H9 (cell line): ENCODE measurements at regions not wholly inside any gene's neighbourhood (a gene's known extent, or its start where the extent isn't known, plus 50 kb on each side); places are given as distances from the start of the nearest gene placed in this dataset.

ENCODE experiments used
- DNase-seq: peaks from one replicate; pipeline ENCODE4 v3.0.0-alpha.2; 2017
- H2AFZ ChIP-seq: one replicate; pipeline ENCODE4 v1.6.1; 2013; ENCODE audit warnings: mild to moderate bottlenecking, low read length, control low read depth, moderate library complexity
- H2AK5ac ChIP-seq: 2 replicates; pipeline ENCODE4 v1.6.1; 2013; ENCODE audit warnings: low read length, control low read depth, mixed read lengths; ENCODE audit not compliant: insufficient read length
- H2BK120ac ChIP-seq: one replicate; pipeline ENCODE4 v1.6.1; 2013; ENCODE audit warnings: low read depth, mild to moderate bottlenecking, low read length, control low read depth, inconsistent platforms; ENCODE audit not compliant: poor library complexity, severe bottlenecking
- H2BK12ac ChIP-seq: 2 replicates; pipeline ENCODE4 v1.6.1; 2013; ENCODE audit warnings: low read length, control low read depth, mixed read lengths, low read depth; ENCODE audit not compliant: insufficient read length
- H2BK15ac ChIP-seq: 2 replicates; pipeline ENCODE4 v1.6.1; 2013; ENCODE audit warnings: low read depth, low read length, control low read depth
- H2BK20ac ChIP-seq: one replicate; pipeline ENCODE4 v1.6.1; 2013; ENCODE audit warnings: low read depth, mild to moderate bottlenecking, low read length, control low read depth, inconsistent platforms; ENCODE audit not compliant: poor library complexity, severe bottlenecking
- H2BK5ac ChIP-seq: 2 replicates; pipeline ENCODE4 v1.6.1; 2013; ENCODE audit warnings: low read length, control low read depth, mixed read lengths; ENCODE audit not compliant: insufficient read length
- H3K14ac ChIP-seq: 2 replicates; pipeline ENCODE4 v1.6.1; 2013; ENCODE audit warnings: low read length, control low read depth; ENCODE audit not compliant: insufficient read depth
- H3K18ac ChIP-seq: 2 replicates; pipeline ENCODE4 v1.6.1; 2013; ENCODE audit warnings: low read depth, mild to moderate bottlenecking, mixed read lengths, low read length, control low read depth; ENCODE audit not compliant: insufficient read length
- H3K23ac ChIP-seq: 2 replicates; pipeline ENCODE4 v1.6.1; 2013; ENCODE audit warnings: low read length, control low read depth, mixed read lengths, low read depth; ENCODE audit not compliant: insufficient read length
- H3K23me2 ChIP-seq: 2 replicates; pipeline ENCODE4 v1.6.1; 2013; ENCODE audit warnings: low read depth, mild to moderate bottlenecking, mixed read lengths, low read length, control low read depth; ENCODE audit not compliant: insufficient read length, poor library complexity, severe bottlenecking
- H3K27ac ChIP-seq: 2 replicates; pipeline ENCODE4 v1.5.1; 2013; ENCODE audit warnings: low read length, control low read depth, mixed read lengths, low read depth; ENCODE audit not compliant: insufficient read length
- H3K27me3 ChIP-seq: 2 replicates; pipeline ENCODE4 v1.6.1; 2013; ENCODE audit warnings: low read length, control low read depth, inconsistent platforms; ENCODE audit not compliant: insufficient read depth
- H3K4ac ChIP-seq: 2 replicates; pipeline ENCODE4 v1.6.1; 2013; ENCODE audit warnings: low read depth, mild to moderate bottlenecking, control low read depth, inconsistent platforms, low read length, moderate library complexity
- H3K4me1 ChIP-seq: 2 replicates; pipeline ENCODE4 v1.6.1; 2013; ENCODE audit warnings: low read length, control low read depth, inconsistent platforms; ENCODE audit not compliant: insufficient read depth
- H3K4me2 ChIP-seq: 2 replicates; pipeline ENCODE4 v1.6.1; 2013; ENCODE audit warnings: low read length, control low read depth, mixed read lengths; ENCODE audit not compliant: insufficient read length, insufficient read depth
- H3K56ac ChIP-seq: 2 replicates; pipeline ENCODE4 v1.6.1; 2013; ENCODE audit warnings: low read depth, mild to moderate bottlenecking, mixed read lengths, low read length, control low read depth; ENCODE audit not compliant: insufficient read length
- H3K79me1 ChIP-seq: 2 replicates; pipeline ENCODE4 v1.6.1; 2013; ENCODE audit warnings: low read depth, mild to moderate bottlenecking, moderate library complexity, low read length, control low read depth, inconsistent platforms; ENCODE audit not compliant: insufficient read depth, poor library complexity, severe bottlenecking
- H3K79me2 ChIP-seq: 2 replicates; pipeline ENCODE4 v1.6.1; 2013; ENCODE audit warnings: low read length, control low read depth, inconsistent platforms; ENCODE audit not compliant: insufficient read depth
- H3K9ac ChIP-seq: 2 replicates; pipeline ENCODE4 v1.6.1; 2013; ENCODE audit warnings: low read length, control low read depth, mixed read lengths; ENCODE audit not compliant: insufficient read length; ENCODE audit errors: extremely low read depth
- H3K9me3 ChIP-seq: one replicate; pipeline ENCODE4 v1.6.1; 2013; ENCODE audit warnings: low read depth, low read length, inconsistent platforms; ENCODE audit not compliant: control insufficient read depth
- H3T11ph ChIP-seq: one replicate; pipeline ENCODE4 v1.6.1; 2013; ENCODE audit warnings: mild to moderate bottlenecking, low read length, control low read depth, inconsistent platforms
- H4K20me1 ChIP-seq: one replicate; pipeline ENCODE4 v1.6.1; 2013; ENCODE audit not compliant: control insufficient read depth, insufficient read length, insufficient read depth
- H4K5ac ChIP-seq: 2 replicates; pipeline ENCODE4 v1.6.1; 2013; ENCODE audit warnings: low read depth, mild to moderate bottlenecking, mixed read lengths, low read length, control low read depth; ENCODE audit not compliant: insufficient read length
- H4K8ac ChIP-seq: replicated peaks from 2 replicates; pipeline ENCODE4 v1.6.1; 2013; ENCODE audit warnings: low read length, control low read depth, mixed read lengths, low read depth; ENCODE audit not compliant: insufficient read length
- H4K91ac ChIP-seq: 2 replicates; pipeline ENCODE4 v1.6.1; 2013; ENCODE audit warnings: low read depth, mild to moderate bottlenecking, moderate library complexity, mixed read lengths, low read length, control low read depth; ENCODE audit not compliant: insufficient read length
- H3K27ac Mint-ChIP-seq, 3 experiments: 2 replicates in 2 of 3; 3 replicates in 1 of 3; pipeline ENCODE4 v1.8.0; 2020 to 2021; ENCODE audit warnings: mixed read lengths in 3 of 3, mild to moderate bottlenecking in 1 of 3, moderate library complexity in 1 of 3
- H3K27me3 Mint-ChIP-seq: 2 replicates; pipeline ENCODE4 v1.8.0; 2021; ENCODE audit warnings: low read depth, mild to moderate bottlenecking, moderate library complexity, mixed read lengths
- H3K36me3 Mint-ChIP-seq, 3 experiments: 2 replicates in 2 of 3; 3 replicates in 1 of 3; pipeline ENCODE4 v1.8.0; 2020 to 2021; ENCODE audit warnings: low read depth in 3 of 3, mixed read lengths in 3 of 3; ENCODE audit not compliant: insufficient read depth in 1 of 3
- H3K4me1 Mint-ChIP-seq, 2 experiments: 2 replicates each; pipeline ENCODE4 v1.8.0; 2020; ENCODE audit warnings: mixed read lengths in 2 of 2
- H3K4me3 Mint-ChIP-seq, 2 experiments: 2 replicates in 1 of 2; 3 replicates in 1 of 2; pipeline ENCODE4 v1.8.0; 2020 to 2021; ENCODE audit warnings: mild to moderate bottlenecking in 2 of 2, mixed read lengths in 2 of 2, moderate library complexity in 1 of 2
- H3K9me3 Mint-ChIP-seq, 2 experiments: 2 replicates in 1 of 2; 3 replicates in 1 of 2; pipeline ENCODE4 v1.8.0; 2020; ENCODE audit warnings: mild to moderate bottlenecking in 2 of 2, mixed read lengths in 2 of 2, moderate library complexity in 1 of 2
- WGBS: extraction: QIAGEN DNeasy Blood & Tissue Kit; methylation state at CpG from one replicate; pipeline ENCODE4 v1.1.7; 2013; ENCODE audit warnings: missing lambda C conversion rate, low lambda C conversion rate, mixed read lengths; ENCODE audit not compliant: insufficient read length; ENCODE audit errors: extremely low coverage; 5-methylcytosine and 5-hydroxymethylcytosine counted together
- TF ChIP-seq, protein P1 (sequence below): fragments of 200-600 bp; sonication (generic); conservative IDR thresholded peaks from 3 replicates; pipeline ENCODE4 v1.8.0; 2021; ENCODE audit warnings: antibody characterized with exemption, mild to moderate bottlenecking

DNA sequence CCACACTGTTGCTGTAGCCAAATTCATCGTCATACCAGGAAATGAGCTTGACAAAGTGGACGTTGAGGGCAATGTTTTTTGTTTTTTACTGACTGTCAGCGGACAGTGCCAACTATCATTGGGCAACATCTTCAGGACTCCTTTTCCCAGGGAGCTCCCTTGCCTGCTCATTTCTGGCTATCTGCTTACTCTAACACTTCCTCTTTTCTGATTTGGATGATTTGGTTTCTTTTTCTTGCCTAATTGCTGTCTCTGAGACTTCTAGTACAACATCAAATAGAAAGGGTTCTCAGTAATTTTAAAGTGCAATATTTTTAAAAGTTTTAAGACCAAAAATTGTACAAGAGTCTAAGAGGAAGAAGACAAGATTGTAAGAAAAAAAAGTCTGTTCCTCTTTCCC lies 92.0 kb upstream of the KLHL4 start:
- H3K4ac ChIP-seq: no peak overlapping the region
- H3K79me2 ChIP-seq: no peaks in the 10 kb centered on the region
- H3K36me3 Mint-ChIP-seq: no peaks in the 10 kb centered on the region; a peak in 1 of 7 replicates
- H3K79me1 ChIP-seq: no peaks in the 10 kb centered on the region
- H3K9me3 Mint-ChIP-seq: peaks cover 0 to 4% of the 10 kb centered on the region in 2 experiments; a peak in 2 of 5 replicates
- no peak overlapping the region for H3K14ac ChIP-seq
- no peak overlapping the region for H4K8ac ChIP-seq
- no peak overlapping the region for H2BK15ac ChIP-seq
- H2BK20ac ChIP-seq: no peak overlapping the region
- no peak overlapping the region for H3K18ac ChIP-seq
- no peak overlapping the region for H2BK12ac ChIP-seq
- DNase-seq: no peak
- no peak overlapping the region for H3T11ph ChIP-seq
- no peak overlapping the region for H2BK120ac ChIP-seq
- H4K5ac ChIP-seq: no peak overlapping the region
- H2AFZ ChIP-seq: no peak overlapping the region
- TF ChIP-seq, protein P1, sequence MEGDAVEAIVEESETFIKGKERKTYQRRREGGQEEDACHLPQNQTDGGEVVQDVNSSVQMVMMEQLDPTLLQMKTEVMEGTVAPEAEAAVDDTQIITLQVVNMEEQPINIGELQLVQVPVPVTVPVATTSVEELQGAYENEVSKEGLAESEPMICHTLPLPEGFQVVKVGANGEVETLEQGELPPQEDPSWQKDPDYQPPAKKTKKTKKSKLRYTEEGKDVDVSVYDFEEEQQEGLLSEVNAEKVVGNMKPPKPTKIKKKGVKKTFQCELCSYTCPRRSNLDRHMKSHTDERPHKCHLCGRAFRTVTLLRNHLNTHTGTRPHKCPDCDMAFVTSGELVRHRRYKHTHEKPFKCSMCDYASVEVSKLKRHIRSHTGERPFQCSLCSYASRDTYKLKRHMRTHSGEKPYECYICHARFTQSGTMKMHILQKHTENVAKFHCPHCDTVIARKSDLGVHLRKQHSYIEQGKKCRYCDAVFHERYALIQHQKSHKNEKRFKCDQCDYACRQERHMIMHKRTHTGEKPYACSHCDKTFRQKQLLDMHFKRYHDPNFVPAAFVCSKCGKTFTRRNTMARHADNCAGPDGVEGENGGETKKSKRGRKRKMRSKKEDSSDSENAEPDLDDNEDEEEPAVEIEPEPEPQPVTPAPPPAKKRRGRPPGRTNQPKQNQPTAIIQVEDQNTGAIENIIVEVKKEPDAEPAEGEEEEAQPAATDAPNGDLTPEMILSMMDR: no peak
- H3K4me2 ChIP-seq: no peak overlapping the region
- H4K91ac ChIP-seq: no peak overlapping the region
- no peak overlapping the region for H2AK5ac ChIP-seq
- no peaks in the 10 kb centered on the region for H3K23me2 ChIP-seq
- no peak overlapping the region for H3K9ac ChIP-seq
- no peak overlapping the region for H3K4me3 Mint-ChIP-seq
- H3K27me3 ChIP-seq: no peaks in the 10 kb centered on the region
- H3K23ac ChIP-seq: no peak overlapping the region
- H3K27ac ChIP-seq: no peak overlapping the region
- H3K27ac Mint-ChIP-seq: no peak overlapping the region
- H2BK5ac ChIP-seq: no peak overlapping the region
- no peaks in the 10 kb centered on the region for H4K20me1 ChIP-seq
- no peaks in the 10 kb centered on the region for H3K27me3 Mint-ChIP-seq
- H3K56ac ChIP-seq: no peak overlapping the region
- peaks cover 0 to 5% of the 10 kb centered on the region in 2 experiments; a peak in 1 of 4 replicates for H3K4me1 Mint-ChIP-seq
- no CpG with 5 or more reads among the region's 3 CpGs for WGBS
- no peaks in the 10 kb centered on the region for H3K4me1 ChIP-seq
- no peaks in the 10 kb centered on the region for H3K9me3 ChIP-seq
